GOT3 (cell line): ENCODE measurements at regions not wholly inside any gene's neighbourhood (a gene's known extent, or its start where the extent isn't known, plus 50 kb on each side); places are given as distances from the start of the nearest gene placed in this dataset.

Experiments used
- DNase-seq: peaks from one replicate; lab custom pipeline; 2025; ENCODE audit warnings: mixed read lengths; lab: John Stamatoyannopoulos, UW

DNA sequence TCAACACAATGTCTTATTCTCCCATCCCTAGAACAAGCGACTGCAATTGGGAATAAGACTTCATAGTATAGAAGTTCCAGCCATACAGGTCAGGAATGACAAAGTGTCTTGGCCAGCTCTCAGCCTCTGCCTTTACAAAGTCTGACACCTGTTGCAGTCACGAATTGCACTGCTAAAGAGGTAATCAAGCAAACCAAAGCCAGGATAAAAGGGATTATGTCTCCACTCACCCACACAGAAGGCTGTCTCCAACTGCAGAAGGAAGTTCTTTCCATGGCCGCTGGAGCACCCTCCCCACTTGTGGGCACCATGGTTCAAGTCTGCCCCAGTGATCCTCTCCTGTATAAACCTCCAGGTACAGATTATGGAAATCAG, 114.8 kb upstream of the PKDCC start:
- no peak for DNase-seq

DNA sequence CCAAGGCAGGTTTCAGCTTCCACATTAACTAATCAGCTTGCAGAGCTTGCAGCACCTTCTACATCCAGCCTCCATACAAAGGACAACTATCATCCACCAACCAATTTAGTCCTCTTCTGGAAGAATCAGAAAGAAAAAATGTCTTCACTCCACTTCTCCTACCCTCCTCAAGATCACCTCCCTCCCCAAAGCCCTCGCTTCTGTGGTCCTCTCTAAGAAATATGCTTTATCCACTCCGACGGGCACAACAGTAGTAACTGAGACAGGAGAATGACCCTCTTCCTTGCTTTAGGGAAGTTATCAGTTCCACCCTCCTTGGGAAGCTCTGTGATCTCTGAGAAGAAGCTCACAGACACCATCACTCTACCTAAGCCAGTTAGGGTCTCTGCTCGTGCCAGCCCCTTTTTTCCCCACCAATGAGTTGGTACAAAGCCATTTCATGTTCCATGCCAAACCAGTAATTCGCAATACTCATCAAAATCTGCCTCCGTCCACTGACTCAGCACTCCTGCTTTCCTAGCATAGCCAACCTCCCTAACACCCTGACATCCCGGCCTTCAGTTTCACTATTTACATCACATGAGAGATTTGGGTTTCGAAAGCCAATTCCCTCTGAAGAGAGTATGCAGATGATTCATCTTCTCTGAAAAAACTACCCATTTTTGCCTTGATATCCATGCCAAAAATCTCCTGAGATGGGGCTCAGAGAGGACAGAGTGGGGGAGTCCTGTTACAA, 114.1 kb upstream of the PKDCC start:
- DNase-seq: peak; percentile 20

DNA sequence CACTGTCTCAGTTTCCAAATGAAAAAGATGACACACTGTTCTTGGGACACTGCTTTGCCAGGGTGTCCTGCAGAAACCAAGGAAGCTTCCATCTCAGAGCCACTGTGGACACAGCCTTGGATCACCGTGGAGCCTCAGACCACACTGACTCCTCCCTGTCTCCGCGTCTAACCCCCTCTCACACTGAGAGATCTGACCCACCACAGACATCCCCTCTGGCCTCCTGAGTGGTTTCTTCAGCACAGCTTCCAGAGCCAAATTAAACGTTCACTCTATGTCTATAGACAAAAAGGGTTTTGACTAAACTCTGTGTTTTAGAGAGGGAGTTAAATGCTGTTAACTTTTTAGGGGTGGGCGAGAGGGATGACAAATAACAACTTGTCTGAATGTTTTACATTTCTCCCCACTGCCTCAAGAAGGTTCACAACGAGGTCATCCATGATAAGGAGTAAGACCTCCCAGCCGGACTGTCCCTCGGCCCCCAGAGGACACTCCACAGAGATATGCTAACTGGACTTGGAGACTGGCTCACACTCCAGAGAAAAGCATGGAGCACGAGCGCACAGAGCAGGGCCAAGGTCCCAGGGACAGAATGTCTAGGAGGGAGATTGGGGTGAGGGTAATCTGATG, 113.4 kb upstream of the PKDCC start:
- DNase-seq: no peak

DNA sequence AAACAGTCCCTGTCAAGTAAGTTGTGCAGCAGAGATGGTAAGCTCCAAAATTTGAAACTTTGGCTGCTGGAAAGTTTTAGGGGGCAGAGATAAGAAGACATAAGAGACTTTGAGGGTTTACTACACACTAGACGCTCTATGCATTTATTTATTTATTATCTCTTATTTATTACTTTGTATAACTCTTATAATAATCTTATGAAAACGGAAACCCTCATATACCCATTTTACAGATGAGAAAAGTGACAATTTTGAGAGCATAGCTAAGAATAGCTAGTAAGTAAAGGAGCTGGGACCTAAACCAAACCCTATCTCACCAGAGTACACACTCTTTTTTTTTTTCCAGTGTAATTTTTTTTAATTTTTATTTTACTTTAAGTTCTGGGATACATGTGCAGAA, 112.8 kb upstream of the PKDCC start:
- no peak for DNase-seq

DNA sequence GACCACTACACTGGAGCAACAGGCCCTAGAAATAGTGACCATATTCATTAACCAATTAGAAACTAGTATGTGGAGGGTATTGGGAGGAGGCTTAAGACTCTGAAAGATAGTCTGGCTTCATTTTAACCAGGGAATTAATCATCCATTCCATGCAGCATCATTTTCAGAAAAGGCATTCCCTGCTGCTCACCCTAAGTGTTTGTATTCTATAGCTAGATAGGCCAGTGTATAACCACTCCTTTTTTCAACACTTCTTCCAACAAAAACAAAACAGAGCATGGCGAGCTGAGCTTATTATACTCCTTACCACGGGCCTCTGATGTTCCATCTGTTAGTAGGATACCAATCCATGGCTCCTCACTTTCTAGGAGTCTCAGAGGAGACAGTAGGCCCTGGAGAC, 112.0 kb upstream of the PKDCC start:
- DNase-seq: no peak

DNA sequence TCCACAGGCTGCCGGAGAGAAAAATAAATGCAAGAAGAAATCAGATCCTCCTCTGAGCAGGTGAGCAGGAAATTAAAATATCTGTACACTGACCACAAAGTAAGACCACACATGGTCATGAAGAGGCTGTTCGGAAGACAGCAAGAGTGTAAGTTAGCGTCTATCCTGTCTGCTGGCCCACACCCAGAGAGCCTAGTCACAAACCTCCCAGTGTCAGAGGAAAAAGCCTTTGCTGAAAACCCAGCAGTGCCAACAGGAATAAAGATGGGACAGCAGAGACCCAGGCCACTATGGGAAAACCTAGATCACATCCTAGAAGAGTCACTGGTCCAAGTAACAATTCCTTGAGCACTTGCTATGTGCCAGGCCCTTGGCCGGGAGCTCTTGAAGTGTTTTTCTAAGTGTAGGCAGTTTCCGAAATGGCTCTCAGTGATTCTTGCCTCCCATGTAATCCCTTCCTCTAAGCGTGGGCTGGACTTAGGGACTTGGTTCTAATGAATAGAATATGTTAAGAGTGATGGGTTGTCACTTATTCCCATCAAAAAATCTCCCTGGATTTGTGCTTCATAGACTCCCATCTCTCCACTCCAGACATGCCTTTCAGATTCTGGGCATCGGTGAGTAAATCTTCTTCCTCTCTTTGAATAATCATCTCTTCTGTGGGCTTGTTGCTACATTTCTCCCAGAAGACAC, 110.9 kb upstream of the PKDCC start:
- DNase-seq: no peak

DNA sequence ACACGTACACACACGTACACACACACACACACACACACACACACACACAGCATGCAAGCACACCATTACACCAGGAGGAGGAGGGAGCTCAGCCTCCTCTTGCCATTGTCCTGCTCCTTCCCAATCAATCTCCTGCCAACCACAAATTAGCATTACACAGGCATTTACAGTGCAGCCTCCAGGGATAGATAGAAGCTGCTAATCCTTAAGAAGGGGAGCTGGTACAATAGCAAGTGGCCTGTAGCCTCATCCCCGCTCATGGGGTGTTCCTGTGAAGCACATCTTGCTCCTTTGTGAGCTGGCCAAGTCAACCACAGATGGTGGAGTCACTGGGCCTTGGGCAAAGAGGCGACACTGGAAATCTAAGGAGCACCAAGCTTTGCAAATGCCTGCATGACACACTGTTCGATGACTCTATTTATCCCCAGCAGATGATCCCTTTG, 110.3 kb upstream of the PKDCC start:
- DNase-seq: no peak

DNA sequence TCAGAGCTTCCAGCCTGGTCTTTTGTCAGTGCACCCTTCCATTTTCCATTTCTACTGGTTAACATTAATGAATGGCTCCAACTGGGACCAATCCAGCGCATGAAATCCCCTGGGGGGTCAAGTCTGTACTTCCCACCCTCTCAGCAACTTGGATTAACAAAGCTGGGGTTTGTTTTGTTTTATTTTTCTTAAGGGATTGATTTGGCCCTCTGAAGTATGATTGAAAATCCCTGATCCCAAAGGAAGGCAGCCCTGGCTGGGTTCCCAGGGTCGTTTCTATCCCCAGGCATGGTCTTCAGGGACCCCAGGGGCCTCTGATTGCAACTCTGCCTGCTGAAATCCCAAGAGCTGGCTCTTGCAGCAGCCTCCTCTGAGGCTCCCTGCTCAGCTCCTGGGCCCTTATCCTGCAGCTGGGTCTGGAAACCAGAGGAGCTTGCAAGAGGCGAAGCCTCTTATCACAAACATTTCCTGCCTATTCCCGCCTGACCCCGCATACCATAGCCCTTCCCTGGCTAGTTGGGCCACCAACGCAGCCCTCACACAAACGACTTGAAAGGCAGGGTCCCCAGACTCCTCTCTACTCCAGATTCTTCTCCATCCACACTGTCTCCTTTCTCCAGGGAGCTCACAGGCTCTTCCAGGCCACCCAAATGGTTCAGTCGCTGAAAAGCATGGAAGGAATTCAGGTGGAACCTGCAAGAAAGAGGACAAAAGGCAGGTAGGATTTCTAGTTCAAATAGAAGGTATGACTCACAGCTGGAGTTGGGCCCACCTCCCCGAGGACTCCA, 109.7 kb upstream of the PKDCC start:
- no peak for DNase-seq

DNA sequence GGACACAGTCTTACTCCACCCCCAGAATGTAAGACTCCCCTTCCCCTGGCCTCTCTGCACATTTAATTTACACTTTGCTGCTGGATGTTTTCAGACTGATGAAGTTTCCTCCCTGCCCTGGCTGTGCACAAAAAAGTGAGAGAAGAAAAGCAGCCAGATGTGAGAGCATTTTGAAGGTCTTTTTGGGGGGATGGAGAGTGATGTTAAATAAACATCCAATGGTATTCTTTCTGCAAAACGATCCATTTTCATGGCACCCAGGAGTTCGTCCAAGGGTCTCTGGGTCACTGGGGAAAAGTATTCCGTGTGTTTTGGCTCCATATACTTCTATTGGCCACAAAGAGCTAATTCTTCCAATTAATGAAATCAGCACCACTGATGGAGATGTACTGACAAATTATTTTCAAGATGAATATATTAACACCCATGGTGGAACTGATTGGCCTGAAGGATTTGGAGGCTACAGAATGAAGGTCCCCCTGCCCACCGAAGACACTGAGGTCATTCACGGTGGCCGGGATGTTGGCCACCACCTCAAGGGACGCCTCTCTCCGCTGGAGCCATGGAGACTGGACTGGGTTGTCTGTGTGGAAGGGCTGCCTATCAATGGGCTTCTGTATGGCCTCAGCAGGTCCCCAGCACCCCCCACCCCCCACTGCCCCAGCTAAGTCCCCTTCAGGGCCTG, 107.6 kb upstream of the PKDCC start:
- no peak for DNase-seq

DNA sequence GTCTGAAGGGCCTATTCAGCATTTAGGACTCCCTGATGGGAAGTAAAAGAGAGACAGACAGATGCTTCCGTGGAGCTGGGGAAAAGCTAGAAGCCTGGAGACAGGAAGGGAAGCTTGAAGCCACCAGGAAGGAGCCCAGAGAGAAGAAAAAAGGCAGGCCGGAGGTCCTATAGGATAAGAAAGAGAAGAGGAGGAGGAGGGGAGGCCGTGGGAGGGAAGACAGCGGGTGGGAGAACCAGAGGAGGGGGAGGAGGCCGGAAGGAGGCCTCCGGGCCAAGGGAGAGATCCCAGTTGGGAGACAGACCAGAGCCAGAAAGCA, 107.1 kb upstream of the PKDCC start:
- no peak for DNase-seq

DNA sequence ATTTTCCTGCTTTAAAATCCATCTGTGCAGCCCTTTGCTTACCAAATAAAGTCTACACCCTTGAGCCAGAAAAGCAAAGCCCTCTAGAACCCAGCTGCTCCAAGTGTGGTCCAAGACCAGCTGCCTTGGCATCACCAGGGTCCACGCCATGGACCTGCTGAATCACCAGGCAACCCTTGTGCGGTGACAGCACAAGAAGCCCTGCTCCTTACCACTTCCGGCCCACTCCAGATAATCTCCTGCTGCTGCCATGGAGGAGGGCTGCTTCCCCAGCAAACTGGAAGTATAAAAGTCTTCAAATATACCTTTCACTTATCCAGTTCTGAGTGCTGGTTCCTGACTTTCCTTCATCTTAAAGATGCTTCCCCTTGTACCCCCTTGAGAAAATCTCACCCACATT, 106.0 kb upstream of the PKDCC start:
- no peak for DNase-seq

DNA sequence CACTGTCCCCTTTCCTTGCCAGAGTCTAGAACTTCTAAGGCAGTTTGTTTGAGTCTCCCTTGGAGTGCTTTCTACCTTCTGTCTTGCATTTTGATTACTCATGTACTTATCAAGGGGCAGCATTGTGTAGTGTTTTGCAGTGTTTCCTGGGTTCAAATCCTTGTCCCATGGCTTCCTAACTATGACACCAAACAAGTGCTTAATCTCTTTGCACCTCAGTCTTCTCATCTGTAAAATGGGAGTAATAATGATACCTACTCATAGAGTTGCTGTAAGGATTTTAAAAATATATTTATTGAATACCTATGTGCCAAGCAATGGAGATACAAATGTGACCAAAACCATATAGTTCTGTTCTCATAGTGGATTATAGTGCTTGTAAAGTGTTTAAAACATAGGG, 105.5 kb upstream of the PKDCC start:
- DNase-seq: no peak

DNA sequence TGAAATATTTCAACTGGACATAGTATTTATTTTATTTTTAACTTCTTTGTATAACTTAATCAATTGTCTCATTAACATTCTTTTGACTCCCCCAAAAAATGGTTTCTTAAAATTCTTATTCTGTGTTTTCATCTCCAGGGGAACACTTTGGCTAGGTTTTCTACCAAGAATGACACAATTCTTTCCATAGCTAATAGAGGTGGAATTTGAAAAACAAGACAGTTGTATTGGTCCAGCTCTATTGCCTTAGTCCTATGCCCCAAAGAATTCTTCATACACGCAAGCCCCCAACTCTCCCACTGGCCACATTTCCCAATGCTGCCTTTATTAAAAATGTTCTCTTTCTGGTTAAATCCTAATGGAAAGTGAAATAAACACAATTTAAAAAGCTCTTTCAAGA, 104.7 kb upstream of the PKDCC start:
- DNase-seq: no peak

DNA sequence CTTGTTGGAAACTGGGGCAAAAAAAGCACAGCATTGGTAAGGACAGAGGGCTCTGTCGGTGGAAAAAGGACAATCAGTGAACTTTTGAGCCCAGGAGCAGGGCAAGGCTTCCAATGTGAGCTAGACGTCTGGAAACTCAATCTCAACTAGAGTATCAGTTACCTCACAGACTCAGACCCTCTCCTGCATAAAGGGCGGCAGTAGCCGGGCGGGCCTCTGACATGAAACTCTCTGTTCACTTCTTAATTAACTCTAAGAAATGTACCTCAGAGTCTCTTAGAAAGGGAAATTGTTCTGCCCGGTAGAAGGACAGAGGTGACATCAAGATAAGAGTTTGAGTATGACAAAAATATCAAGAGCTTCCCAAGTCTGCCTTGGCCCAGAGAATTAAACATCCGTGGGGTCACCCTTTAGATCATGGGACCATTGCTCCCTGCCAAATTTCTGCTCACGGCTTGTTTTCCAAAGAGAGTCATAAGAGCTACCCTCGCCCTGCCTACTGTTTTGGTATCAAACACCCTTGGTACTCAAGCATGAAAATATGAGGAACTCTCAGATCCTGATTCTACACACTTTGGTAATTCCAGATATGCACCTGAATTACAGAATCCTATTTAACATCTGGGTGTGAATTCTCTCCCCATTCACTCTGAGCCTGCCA, 103.5 kb upstream of the PKDCC start:
- no peak for DNase-seq

DNA sequence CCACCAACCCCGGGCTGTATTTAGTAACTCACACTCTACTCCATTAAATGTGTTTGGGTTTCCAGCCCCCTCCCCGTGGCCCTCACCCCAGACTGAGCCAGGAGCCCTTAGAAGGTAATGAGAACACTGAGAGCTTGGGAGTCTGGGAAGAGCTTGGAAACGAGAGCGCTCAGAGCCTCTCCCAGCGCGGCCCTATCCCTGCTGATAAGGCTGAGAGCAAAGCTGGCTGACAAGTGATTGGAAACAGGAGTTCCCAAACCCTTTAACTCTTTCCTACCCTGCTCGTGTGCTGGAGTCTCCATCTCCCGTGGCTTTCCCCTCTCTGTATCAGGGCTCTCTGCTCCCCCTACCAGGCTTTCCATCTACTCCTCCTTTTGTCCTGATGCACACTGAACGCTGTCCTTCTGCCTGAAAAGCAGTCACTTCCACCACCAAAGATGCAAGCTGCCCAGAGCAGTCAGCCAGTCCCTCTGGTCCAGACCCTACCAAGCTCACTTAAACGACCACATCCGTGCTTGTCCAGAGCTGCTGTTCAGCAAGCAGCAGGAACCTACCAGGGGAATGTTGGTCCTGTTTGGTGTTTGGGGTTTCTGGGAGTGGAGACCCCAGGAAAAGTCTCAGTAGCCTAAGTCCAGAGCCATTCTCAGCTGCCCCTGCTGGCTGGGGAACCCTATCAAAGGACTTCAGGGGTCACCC, 100.0 kb upstream of the PKDCC start:
- no peak for DNase-seq

DNA sequence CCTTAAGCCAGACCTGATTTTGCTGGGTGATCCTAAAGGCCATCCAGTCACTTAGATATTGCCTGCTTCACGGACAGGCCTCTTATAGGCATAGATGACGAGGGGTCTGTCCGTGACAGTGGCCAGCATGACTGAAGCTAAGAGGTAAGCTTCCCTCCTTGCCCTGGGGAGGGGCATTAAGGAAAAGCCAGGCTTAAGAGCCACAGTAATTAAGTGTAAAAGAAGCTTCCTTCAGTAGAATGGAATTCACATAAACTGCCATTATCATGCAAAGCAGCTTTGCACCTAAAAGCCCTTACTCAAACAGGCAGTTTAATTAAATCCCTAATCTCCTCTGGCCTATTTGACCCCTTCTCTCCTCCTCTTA, 99.4 kb upstream of the PKDCC start:
- DNase-seq: no peak

DNA sequence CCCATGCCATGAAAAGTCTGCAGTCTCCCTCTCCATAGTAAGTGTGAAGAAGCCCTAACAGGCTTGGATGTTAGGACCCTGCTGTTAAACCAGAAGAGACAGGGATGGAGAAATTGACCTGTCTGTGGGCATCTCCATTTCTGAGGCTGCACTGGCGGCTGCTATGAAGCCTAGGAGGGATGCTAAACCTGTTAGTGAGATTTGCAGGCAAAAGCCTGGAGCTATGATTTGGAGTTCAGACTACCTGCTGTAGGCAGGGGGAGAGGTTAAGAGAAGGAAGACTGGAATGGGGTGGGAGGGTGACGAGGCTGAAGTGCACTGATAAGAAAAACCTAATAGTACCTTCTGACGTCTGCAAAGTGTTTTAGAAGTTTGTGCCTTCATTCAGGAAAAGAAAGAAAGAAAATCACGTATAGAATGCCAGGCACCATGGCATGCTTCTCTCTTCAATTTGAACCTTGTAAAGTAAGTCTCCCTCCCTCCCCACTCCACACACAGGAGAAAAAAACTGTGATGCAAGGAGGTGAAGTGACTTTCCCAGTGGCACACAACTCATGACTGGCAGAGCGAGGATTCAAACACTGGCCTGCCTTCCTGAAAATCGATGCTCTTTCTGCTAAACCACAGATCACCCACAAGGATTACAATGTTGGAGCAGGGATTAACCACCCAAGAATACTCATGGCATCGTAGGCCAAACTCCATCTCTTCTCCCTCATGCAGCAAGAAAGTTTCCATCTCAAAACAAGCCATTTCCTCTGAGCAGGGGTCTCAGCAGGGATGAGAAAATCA, 98.5 kb upstream of the PKDCC start:
- no peak for DNase-seq

DNA sequence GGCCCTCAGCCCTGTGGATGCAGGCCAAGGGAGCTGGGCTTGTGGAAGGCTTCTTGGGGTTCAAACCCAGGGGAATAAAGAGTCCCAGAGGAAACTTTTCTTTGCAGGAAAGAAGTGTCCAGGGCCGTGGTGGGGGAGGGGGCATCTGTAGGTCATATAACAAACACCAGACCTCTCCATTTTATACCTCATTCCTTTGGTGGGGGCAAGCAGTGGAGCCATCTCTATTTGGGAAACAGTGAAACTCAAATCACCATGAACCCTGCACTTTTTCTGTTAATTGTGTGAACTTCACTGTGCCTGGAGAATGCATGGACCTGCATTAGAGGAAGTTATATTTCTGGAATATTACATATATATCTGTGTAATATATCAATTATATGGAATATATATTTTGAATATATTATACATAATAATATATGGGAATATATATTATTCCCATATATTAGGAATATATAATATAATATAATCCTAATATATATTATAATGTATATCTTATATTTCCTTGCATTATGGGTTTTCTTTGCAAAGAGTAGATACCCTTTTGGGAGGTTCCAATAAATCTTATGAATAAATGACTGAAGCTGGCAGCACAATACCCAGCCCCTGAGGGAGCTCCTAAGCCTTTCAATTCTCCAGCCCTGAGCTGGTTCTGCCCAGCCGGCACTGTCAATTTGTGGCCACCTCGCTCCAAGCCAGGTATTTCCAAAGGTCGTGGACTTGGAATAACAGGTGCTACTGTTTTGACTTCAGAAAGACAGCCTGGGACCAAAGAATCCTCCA, 97.7 kb upstream of the PKDCC start:
- no peak for DNase-seq

DNA sequence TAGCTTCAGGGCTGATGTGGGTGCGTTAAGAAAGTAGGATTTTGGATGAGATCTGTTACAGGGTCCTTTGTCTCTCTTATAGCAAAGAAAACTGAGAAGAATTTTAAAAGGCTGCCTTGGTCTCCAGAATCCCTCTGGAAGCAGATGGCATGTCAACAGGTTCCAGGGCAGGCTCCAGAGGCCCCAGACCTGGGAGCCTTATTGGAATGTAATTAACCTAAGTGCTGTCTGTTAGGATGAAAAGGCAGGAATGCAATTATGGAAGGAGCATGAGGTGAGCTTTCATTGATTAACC, 97.2 kb upstream of the PKDCC start:
- no peak for DNase-seq
